ENCODE measurements at regions not wholly inside any gene's neighbourhood (a gene's known extent, or its start where the extent isn't known, plus 50 kb on each side); places are given as distances from the start of the nearest gene placed in this dataset.

GRCh38 chr20:37630993-37631392, 62.8 kb upstream of the CTNNBL1 start:
- H3K4me1 ChIP-seq (ENCODE audit: control extremely low read depth in 1 of 4, control insufficient read depth in 4 of 4, insufficient read depth in 4 of 4, low read length in 3 of 4): no peaks in the 10 kb centered on the region
- ChIA-PET CTCF (no interaction called here), POLR2A (no interaction called here)
- H3K4me3 ChIP-seq (ENCODE audit: control insufficient read depth in 1 of 7, extremely low read depth in 1 of 7, insufficient read depth in 4 of 7, low read depth in 2 of 7, low read length in 6 of 7): no peak overlapping the region
- no peaks in the 10 kb centered on the region for H3K36me3 ChIP-seq (ENCODE audit: control insufficient read depth in 4 of 4, insufficient read depth in 4 of 4, low read length in 3 of 4)
- WGBS (ENCODE audit: insufficient coverage): 39% methylated on average over 3 of the region's 3 CpGs
- H3K9me3 ChIP-seq (ENCODE audit: control extremely low read depth in 1 of 5, control insufficient read depth in 4 of 5, insufficient read depth in 2 of 5, low read depth in 1 of 5, low read length in 4 of 5): peaks cover 2 to 17% (median 9%) of the 10 kb centered on the region in 5 experiments
- peaks cover 0 to 70% (median 14%) of the 10 kb centered on the region in 5 experiments for H3K27me3 ChIP-seq (replicated peaks in 2 of 5; ENCODE audit: control insufficient read depth in 4 of 5, insufficient read depth in 5 of 5, low read length in 4 of 5)
- no peak for DNase-seq
- no peak overlapping the region for H3K27ac ChIP-seq (ENCODE audit: insufficient read depth in 1 of 2, low read depth in 1 of 2, low read length in 2 of 2, poor library complexity in 1 of 2, severe bottlenecking in 2 of 2)

GRCh38 chr20:37630166-37630565, 63.7 kb upstream of the CTNNBL1 start:
- H3K4me3 ChIP-seq (ENCODE audit: control insufficient read depth in 1 of 7, extremely low read depth in 1 of 7, insufficient read depth in 4 of 7, low read depth in 2 of 7, low read length in 6 of 7): no peak overlapping the region
- peaks cover 2 to 11% (median 9%) of the 10 kb centered on the region in 5 experiments for H3K9me3 ChIP-seq (ENCODE audit: control extremely low read depth in 1 of 5, control insufficient read depth in 4 of 5, insufficient read depth in 2 of 5, low read depth in 1 of 5, low read length in 4 of 5)
- H3K27me3 ChIP-seq (replicated peaks in 2 of 5; ENCODE audit: control insufficient read depth in 4 of 5, insufficient read depth in 5 of 5, low read length in 4 of 5): peaks cover 0 to 71% (median 14%) of the 10 kb centered on the region in 5 experiments
- no peaks in the 10 kb centered on the region for H3K4me1 ChIP-seq (ENCODE audit: control extremely low read depth in 1 of 4, control insufficient read depth in 4 of 4, insufficient read depth in 4 of 4, low read length in 3 of 4)
- no peaks in the 10 kb centered on the region for H3K36me3 ChIP-seq (ENCODE audit: control insufficient read depth in 4 of 4, insufficient read depth in 4 of 4, low read length in 3 of 4)
- WGBS (ENCODE audit: insufficient coverage): 93% methylated on average over 2 of the region's 2 CpGs
- ChIA-PET CTCF (no interaction called here), POLR2A (no interaction called here)
- no peak overlapping the region for H3K27ac ChIP-seq (ENCODE audit: insufficient read depth in 1 of 2, low read depth in 1 of 2, low read length in 2 of 2, poor library complexity in 1 of 2, severe bottlenecking in 2 of 2)
- no peak for DNase-seq

GRCh38 chr20:37627767-37628130, 66.1 kb upstream of the CTNNBL1 start:
- Histone ChIP-seq H3K4me1 (ENCODE audit: control extremely low read depth in 1 of 4, control insufficient read depth in 4 of 4, insufficient read depth in 4 of 4, low read length in 3 of 4) (no peaks in the 10 kb centered on the region), H3K9me3 (ENCODE audit: control extremely low read depth in 1 of 5, control insufficient read depth in 4 of 5, insufficient read depth in 2 of 5, low read depth in 1 of 5, low read length in 4 of 5) (peaks cover 0 to 2% (median 0%) of the 10 kb centered on the region in 5 experiments), H3K27ac (ENCODE audit: insufficient read depth in 1 of 2, low read depth in 1 of 2, low read length in 2 of 2, poor library complexity in 1 of 2, severe bottlenecking in 2 of 2) (no peak overlapping the region), H3K4me3 (ENCODE audit: control insufficient read depth in 1 of 7, extremely low read depth in 1 of 7, insufficient read depth in 4 of 7, low read depth in 2 of 7, low read length in 6 of 7) (no peak overlapping the region), H3K27me3 (replicated peaks in 2 of 5; ENCODE audit: control insufficient read depth in 4 of 5, insufficient read depth in 5 of 5, low read length in 4 of 5) (peaks cover 0 to 66% (median 14%) of the 10 kb centered on the region in 5 experiments), H3K36me3 (ENCODE audit: control insufficient read depth in 4 of 4, insufficient read depth in 4 of 4, low read length in 3 of 4) (no peaks in the 10 kb centered on the region)
- POLR2A ChIA-PET: interaction anchor here (0.6 kb wide), 1 partner anchor 291 kb away, joined by 3 read pairs; no protein-coding TSS in a partner anchor
- CTCF ChIA-PET: no interaction called here
- no peak for DNase-seq

DNA sequence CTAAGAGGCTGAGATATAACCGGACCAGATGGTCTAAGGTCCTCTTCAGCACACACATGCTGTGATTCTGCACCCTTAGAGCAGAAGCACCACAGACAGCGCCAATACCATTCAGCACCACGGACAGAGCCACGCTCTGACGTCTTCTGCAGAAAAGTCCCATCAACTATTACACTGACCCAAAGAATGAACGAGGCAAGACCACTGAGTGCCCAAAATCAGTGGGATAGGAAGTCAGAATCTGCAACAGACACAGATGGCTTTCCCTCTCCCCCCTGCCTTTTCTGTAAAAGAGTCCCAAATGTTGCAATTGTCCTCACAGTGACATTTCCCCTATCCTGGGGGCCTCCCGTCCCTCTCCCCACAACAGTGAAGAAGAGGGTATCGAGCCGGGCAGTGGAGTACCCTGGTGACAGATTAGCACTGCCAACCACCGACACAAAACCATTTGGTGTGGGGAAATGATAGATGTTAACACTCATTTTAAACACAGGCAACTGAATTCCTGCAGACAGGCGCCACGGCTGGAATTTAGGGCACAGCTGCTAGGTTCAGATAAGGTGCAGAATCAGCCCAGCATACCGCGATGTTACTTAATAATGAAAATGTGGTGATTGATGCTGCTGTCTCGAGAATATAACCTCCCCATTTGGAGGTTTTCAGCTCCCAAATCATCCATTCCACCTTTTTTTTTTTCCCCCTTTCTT, 66.6 kb upstream of the CTNNBL1 start:
- DNase-seq: peak; percentile 57 to 82 (median 77)
- Histone ChIP-seq H3K4me3 (ENCODE audit: control insufficient read depth in 1 of 7, extremely low read depth in 1 of 7, insufficient read depth in 4 of 7, low read depth in 2 of 7, low read length in 6 of 7) (no peak overlapping the region), H3K27me3 (replicated peaks in 2 of 5; ENCODE audit: control insufficient read depth in 4 of 5, insufficient read depth in 5 of 5, low read length in 4 of 5) (peaks cover 0 to 66% (median 14%) of the 10 kb centered on the region in 5 experiments), H3K9me3 (ENCODE audit: control extremely low read depth in 1 of 5, control insufficient read depth in 4 of 5, insufficient read depth in 2 of 5, low read depth in 1 of 5, low read length in 4 of 5) (peaks cover 0 to 2% (median 0%) of the 10 kb centered on the region in 5 experiments), H3K36me3 (ENCODE audit: control insufficient read depth in 4 of 4, insufficient read depth in 4 of 4, low read length in 3 of 4) (no peaks in the 10 kb centered on the region), H3K4me1 (ENCODE audit: control extremely low read depth in 1 of 4, control insufficient read depth in 4 of 4, insufficient read depth in 4 of 4, low read length in 3 of 4) (no peaks in the 10 kb centered on the region), H3K27ac (ENCODE audit: insufficient read depth in 1 of 2, low read depth in 1 of 2, low read length in 2 of 2, poor library complexity in 1 of 2, severe bottlenecking in 2 of 2) (no peak overlapping the region)
- 0% methylated on average over 4 of the region's 15 CpGs for WGBS (ENCODE audit: insufficient coverage)
- CTCF ChIA-PET: no interaction called here
- POLR2A ChIA-PET: interaction anchor here (0.6 kb wide), 1 partner anchor 292 kb away, joined by 3 read pairs; no protein-coding TSS in a partner anchor

- Histone ChIP-seq H3K27me3 (replicated peaks in 2 of 5; ENCODE audit: control insufficient read depth in 4 of 5, insufficient read depth in 5 of 5, low read length in 4 of 5) (peaks cover 0 to 56% (median 6%) of the 10 kb centered on the region in 5 experiments), H3K27ac (ENCODE audit: insufficient read depth in 1 of 2, low read depth in 1 of 2, low read length in 2 of 2, poor library complexity in 1 of 2, severe bottlenecking in 2 of 2) (no peak overlapping the region), H3K9me3 (ENCODE audit: control extremely low read depth in 1 of 5, control insufficient read depth in 4 of 5, insufficient read depth in 2 of 5, low read depth in 1 of 5, low read length in 4 of 5) (peaks cover 0 to 2% (median 0%) of the 10 kb centered on the region in 5 experiments), H3K36me3 (ENCODE audit: control insufficient read depth in 4 of 4, insufficient read depth in 4 of 4, low read length in 3 of 4) (no peaks in the 10 kb centered on the region), H3K4me1 (ENCODE audit: control extremely low read depth in 1 of 4, control insufficient read depth in 4 of 4, insufficient read depth in 4 of 4, low read length in 3 of 4) (no peaks in the 10 kb centered on the region), H3K4me3 (ENCODE audit: control insufficient read depth in 1 of 7, extremely low read depth in 1 of 7, insufficient read depth in 4 of 7, low read depth in 2 of 7, low read length in 6 of 7) (no peak overlapping the region)
- CTCF ChIA-PET: no interaction called here
- POLR2A ChIA-PET: no interaction called here
- WGBS (ENCODE audit: insufficient coverage): no CpG with 5 or more reads among the region's 1 CpG
- no peak for DNase-seq
These were observed 68.9 kb upstream of the CTNNBL1 start for GRCh38 chr20:37624963-37625362.

DNA sequence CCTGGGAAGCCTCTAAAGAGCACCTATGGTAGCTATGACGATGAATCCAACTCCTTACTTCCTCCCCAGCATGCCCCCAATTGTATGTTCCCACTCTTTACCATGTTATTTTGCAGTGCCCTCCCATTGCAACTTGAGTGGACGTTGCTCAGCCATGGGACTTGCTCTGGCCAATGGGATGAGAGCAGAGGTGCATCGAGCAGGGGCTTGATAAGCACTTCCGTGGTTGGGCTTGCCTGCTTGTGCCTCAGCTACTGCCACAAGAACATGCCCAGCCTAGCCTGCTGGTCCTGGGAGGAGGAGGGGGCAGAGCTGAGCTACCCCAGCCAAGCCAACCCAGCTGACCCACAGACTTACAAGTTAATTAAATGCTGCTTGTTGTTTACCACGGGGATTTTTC, 71.1 kb upstream of the CTNNBL1 start:
- no peaks in the 10 kb centered on the region for H3K36me3 ChIP-seq (ENCODE audit: control insufficient read depth in 4 of 4, insufficient read depth in 4 of 4, low read length in 3 of 4)
- no peaks in the 10 kb centered on the region for H3K4me1 ChIP-seq (ENCODE audit: control extremely low read depth in 1 of 4, control insufficient read depth in 4 of 4, insufficient read depth in 4 of 4, low read length in 3 of 4)
- no peak overlapping the region for H3K4me3 ChIP-seq (ENCODE audit: control insufficient read depth in 1 of 7, extremely low read depth in 1 of 7, insufficient read depth in 4 of 7, low read depth in 2 of 7, low read length in 6 of 7)
- no peak for DNase-seq
- WGBS (ENCODE audit: insufficient coverage): 26% methylated on average over 3 of the region's 5 CpGs
- no peak overlapping the region for H3K27ac ChIP-seq (ENCODE audit: insufficient read depth in 1 of 2, low read depth in 1 of 2, low read length in 2 of 2, poor library complexity in 1 of 2, severe bottlenecking in 2 of 2)
- POLR2A ChIA-PET: no interaction called here
- H3K9me3 ChIP-seq (ENCODE audit: control extremely low read depth in 1 of 5, control insufficient read depth in 4 of 5, insufficient read depth in 2 of 5, low read depth in 1 of 5, low read length in 4 of 5): peaks cover 0 to 2% (median 0%) of the 10 kb centered on the region in 5 experiments
- peaks cover 0 to 51% (median 5%) of the 10 kb centered on the region in 5 experiments for H3K27me3 ChIP-seq (replicated peaks in 2 of 5; ENCODE audit: control insufficient read depth in 4 of 5, insufficient read depth in 5 of 5, low read length in 4 of 5)
- CTCF ChIA-PET: no interaction called here

- Histone ChIP-seq H3K27me3 (replicated peaks in 2 of 5; ENCODE audit: control insufficient read depth in 4 of 5, insufficient read depth in 5 of 5, low read length in 4 of 5) (peaks cover 0 to 39% (median 7%) of the 10 kb centered on the region in 5 experiments), H3K9me3 (ENCODE audit: control extremely low read depth in 1 of 5, control insufficient read depth in 4 of 5, insufficient read depth in 2 of 5, low read depth in 1 of 5, low read length in 4 of 5) (peaks cover 0 to 3% (median 0%) of the 10 kb centered on the region in 5 experiments), H3K4me3 (ENCODE audit: control insufficient read depth in 1 of 7, extremely low read depth in 1 of 7, insufficient read depth in 4 of 7, low read depth in 2 of 7, low read length in 6 of 7) (no peak overlapping the region), H3K36me3 (ENCODE audit: control insufficient read depth in 4 of 4, insufficient read depth in 4 of 4, low read length in 3 of 4) (no peaks in the 10 kb centered on the region), H3K4me1 (ENCODE audit: control extremely low read depth in 1 of 4, control insufficient read depth in 4 of 4, insufficient read depth in 4 of 4, low read length in 3 of 4) (no peaks in the 10 kb centered on the region), H3K27ac (ENCODE audit: insufficient read depth in 1 of 2, low read depth in 1 of 2, low read length in 2 of 2, poor library complexity in 1 of 2, severe bottlenecking in 2 of 2) (no peak overlapping the region)
- CTCF ChIA-PET: no interaction called here
- DNase-seq: no peak
- POLR2A ChIA-PET: interaction anchor here (0.5 kb wide), 1 partner anchor 372 kb away, joined by 3 read pairs; no protein-coding TSS in a partner anchor
- 100% methylated on average over 1 of the region's 2 CpGs for WGBS (ENCODE audit: insufficient coverage)
These were observed 74.3 kb upstream of the CTNNBL1 start for GRCh38 chr20:37619496-37619895.
